ENCODE measurements at regions not wholly inside any gene's neighbourhood (a gene's known extent, or its start where the extent isn't known, plus 50 kb on each side); places are given as distances from the start of the nearest gene placed in this dataset.

DNA sequence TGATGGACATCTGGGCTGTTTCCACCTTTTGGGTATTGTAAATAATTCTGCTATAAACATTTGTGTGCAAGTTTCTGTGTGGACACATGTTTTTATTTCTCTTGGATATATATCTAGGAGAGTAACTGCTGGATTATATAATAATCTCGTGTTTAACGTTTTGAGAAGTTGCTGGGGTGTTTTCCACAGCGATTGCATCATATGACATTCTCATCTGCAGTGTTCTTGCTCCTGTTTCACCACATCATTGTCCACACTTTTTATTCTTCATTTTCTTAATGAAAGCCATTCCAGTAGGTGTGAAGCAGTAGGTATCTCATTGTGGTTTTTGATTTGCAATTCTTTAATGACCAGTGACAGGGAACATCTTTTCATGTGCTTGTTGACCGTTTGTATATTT lies 56.9 kb upstream of the ALKAL2 start:
- TF ChIP-seq, protein P1, sequence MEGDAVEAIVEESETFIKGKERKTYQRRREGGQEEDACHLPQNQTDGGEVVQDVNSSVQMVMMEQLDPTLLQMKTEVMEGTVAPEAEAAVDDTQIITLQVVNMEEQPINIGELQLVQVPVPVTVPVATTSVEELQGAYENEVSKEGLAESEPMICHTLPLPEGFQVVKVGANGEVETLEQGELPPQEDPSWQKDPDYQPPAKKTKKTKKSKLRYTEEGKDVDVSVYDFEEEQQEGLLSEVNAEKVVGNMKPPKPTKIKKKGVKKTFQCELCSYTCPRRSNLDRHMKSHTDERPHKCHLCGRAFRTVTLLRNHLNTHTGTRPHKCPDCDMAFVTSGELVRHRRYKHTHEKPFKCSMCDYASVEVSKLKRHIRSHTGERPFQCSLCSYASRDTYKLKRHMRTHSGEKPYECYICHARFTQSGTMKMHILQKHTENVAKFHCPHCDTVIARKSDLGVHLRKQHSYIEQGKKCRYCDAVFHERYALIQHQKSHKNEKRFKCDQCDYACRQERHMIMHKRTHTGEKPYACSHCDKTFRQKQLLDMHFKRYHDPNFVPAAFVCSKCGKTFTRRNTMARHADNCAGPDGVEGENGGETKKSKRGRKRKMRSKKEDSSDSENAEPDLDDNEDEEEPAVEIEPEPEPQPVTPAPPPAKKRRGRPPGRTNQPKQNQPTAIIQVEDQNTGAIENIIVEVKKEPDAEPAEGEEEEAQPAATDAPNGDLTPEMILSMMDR (IDR thresholded peaks at IDR 0.05; ENCODE audit: insufficient read depth, low read depth, low read length, missing control alignments), result no peak
- H3K4me3 ChIP-seq (ENCODE audit: low read depth, low read length), result no peak overlapping the region
- no peak for DNase-seq (ENCODE audit: low read depth)

DNA sequence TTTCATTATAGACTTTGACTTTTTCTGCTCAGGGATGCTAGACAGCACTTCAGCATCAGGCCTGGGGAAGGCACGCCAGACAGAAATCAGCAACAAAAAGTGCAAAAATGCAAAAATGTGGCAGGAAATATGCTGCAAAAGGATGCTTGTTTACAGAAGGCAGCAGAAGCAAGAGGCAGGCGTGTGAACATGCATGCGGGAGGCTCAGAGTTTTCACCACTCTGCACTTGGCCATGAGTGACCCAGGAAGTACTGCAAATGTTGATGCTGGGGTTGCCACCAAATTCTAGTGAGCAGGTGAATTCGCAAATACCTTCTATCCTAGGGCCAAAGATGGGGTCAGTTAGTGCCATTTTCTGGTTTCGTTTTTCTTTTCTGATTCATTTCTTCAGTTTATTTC lies 55.5 kb upstream of the ALKAL2 start:
- H3K4me3 ChIP-seq (ENCODE audit: low read depth, low read length), result no peak overlapping the region
- TF ChIP-seq, protein P1 (IDR thresholded peaks at IDR 0.05; ENCODE audit: insufficient read depth, low read depth, low read length, missing control alignments), result no peak

DNA sequence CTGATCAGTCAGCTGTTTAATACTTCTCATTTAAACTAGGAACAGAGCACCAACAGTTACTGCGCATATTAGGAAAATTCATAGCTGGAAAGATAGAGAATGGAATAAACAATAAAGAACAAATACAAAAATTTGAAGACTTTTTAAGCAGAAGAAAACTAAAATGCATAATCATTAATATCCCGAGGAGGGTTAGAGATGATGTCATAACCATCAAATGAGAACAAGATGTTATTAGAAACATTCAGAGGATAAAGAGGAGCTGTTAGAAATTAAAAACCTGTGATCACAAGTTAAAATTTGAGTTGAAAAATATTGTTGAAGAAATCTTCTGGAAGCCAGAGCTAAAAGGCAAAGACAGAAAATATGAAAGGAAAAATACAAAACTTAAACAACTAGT lies 54.0 kb upstream of the ALKAL2 start:
- DNase-seq (ENCODE audit: low read depth), result no peak
- no peak overlapping the region for H3K4me3 ChIP-seq (ENCODE audit: low read depth, low read length)
- TF ChIP-seq, protein P1 (IDR thresholded peaks at IDR 0.05; ENCODE audit: insufficient read depth, low read depth, low read length, missing control alignments), result no peak

More for the DNA sequence above, 55.5 kb upstream of the ALKAL2 start:
- no peak for DNase-seq (ENCODE audit: low read depth)

DNA sequence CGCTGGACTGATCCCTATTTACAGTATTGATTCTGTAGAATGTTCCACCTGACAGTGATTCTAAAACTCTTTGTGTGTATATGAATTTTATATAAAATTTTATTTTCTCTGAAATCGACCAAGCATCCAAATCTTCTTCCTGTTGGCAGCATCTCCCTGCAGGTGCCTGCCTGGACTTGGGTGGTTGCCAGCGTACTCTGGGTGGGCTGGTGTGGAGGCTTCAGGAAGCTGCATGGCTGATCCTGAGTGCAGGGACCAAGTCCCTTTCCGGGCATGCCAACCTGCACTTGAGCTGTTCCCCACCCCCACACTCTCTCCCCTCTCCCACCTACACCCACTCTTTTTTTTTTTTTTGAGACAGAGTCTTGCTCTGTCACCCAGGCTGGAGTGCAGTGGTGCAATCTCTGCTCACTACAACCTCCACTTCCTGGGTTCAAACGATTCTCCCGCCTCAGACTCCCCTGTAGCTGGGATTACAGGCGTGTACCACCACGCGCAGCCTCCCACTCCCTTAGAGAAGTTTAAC lies 53.2 kb upstream of the ALKAL2 start:
- H3K4me3 ChIP-seq (ENCODE audit: low read depth, low read length), result no peak overlapping the region
- DNase-seq (ENCODE audit: low read depth), result no peak
- TF ChIP-seq, protein P1 (IDR thresholded peaks at IDR 0.05; ENCODE audit: insufficient read depth, low read depth, low read length, missing control alignments), result no peak
